Vagina (tissue), 2 donors: ENCODE measurements at regions not wholly inside any gene's neighbourhood (a gene's known extent, or its start where the extent isn't known, plus 50 kb on each side); places are given as distances from the start of the nearest gene placed in this dataset.

Experiments
- DNase-seq, 2 donors: peaks; one replicate each; pipeline ENCODE4 v3.0.0-alpha.2; 2017; ENCODE audit errors: extremely low spot score in 2 of 2
- H3K27ac ChIP-seq: fragments of 200-600 bp; sonication (generic); one replicate; pipeline ENCODE4 v1.5.1; 2019
- H3K27me3 ChIP-seq: fragments of 200-600 bp; sonication (generic); one replicate; pipeline ENCODE4 v1.5.1; 2019
- H3K36me3 ChIP-seq, 2 donors: fragments of 200-600 bp; sonication (generic); one replicate each; pipeline ENCODE4 v1.5.1; 2017 to 2019
- H3K4me1 ChIP-seq: fragments of 200-600 bp; sonication (generic); one replicate; pipeline ENCODE4 v1.5.1; 2019
- H3K4me3 ChIP-seq, 2 donors: fragments of 200-600 bp; sonication (generic); 1 replicate in 1 of 2; 2 replicates in 1 of 2; pipeline ENCODE4 v1.5.1; 2016 to 2019
- H3K9me3 ChIP-seq: fragments of 200-600 bp; sonication (generic); one replicate; pipeline ENCODE4 v1.5.1; 2019
- CTCF ChIP-seq, 3 experiments: fragments of 450-650 bp in 2 of 3; fragments of 200-600 bp in 1 of 3; sonication (generic) in 1 of 3; IDR thresholded peaks; one replicate each; pipeline ENCODE4 v1.5.1; 2017 to 2019; ENCODE audit warnings: antibody characterized with exemption in 3 of 3, mild to moderate bottlenecking in 2 of 3, moderate library complexity in 2 of 3
- POLR2A ChIP-seq, 2 donors: fragments of 450-650 bp; IDR thresholded peaks; one replicate each; pipeline ENCODE4 v1.6.1; 2017; ENCODE audit warnings: antibody characterized with exemption in 2 of 2, mild to moderate bottlenecking in 2 of 2, moderate library complexity in 2 of 2
- POLR2AphosphoS5 ChIP-seq, 2 donors: sonication (generic); formaldehyde crosslinking; IDR thresholded peaks; one replicate each; pipeline ENCODE4 v1.9.0; 2017; ENCODE audit warnings: antibody characterized with exemption in 2 of 2, mild to moderate bottlenecking in 2 of 2, low read depth in 1 of 2; ENCODE audit not compliant: insufficient read depth in 1 of 2
- intact Hi-C: fragments of 100-400 bp; cut with DNase I; formaldehyde crosslinking; loops from one replicate; pipeline ENCODE4 v1.15.1; 2023

- Histone ChIP-seq H3K36me3 (no peaks in the 10 kb centered on the region), H3K4me1 (no peaks in the 10 kb centered on the region), H3K4me3 (no peak overlapping the region), H3K9me3 (no peaks in the 10 kb centered on the region), H3K27me3 (no peaks in the 10 kb centered on the region), H3K27ac (no peak overlapping the region)
- TF ChIP-seq CTCF (IDR thresholded peaks at IDR 0.05) (no peak), POLR2A (IDR thresholded peaks at IDR 0.05) (no peak), POLR2AphosphoS5 (IDR thresholded peaks at IDR 0.05; ENCODE audit: insufficient read depth in 1 of 2, low read depth in 1 of 2) (no peak)
- no peak for DNase-seq
- intact Hi-C loops, result no loop called here
Measured at GRCh38 chr1:172885971-172886370, 164.8 kb downstream of the TNFSF18 start.

DNA sequence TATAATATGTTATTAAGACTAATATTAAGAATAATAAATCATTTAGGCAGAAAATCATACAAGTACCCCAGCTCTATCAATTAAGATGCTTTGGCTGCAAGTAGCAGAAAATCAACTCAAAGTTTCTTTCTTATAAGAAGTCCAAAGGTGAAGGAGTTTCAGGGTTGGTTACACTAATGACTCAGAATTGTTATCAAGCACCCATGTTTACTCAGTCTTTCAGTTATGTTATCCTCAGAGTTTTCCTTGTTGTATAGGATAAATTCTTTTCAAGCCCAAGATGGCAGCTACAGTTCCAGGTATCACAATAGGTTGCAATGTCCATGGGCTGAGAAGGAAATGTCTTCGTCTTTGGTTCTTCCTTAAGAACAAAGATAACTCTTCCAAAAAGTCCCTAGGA is 163.6 kb downstream of the TNFSF18 start:
- H3K27ac ChIP-seq, result no peak overlapping the region
- TF ChIP-seq POLR2AphosphoS5 (IDR thresholded peaks at IDR 0.05; ENCODE audit: insufficient read depth in 1 of 2, low read depth in 1 of 2) (no peak), POLR2A (IDR thresholded peaks at IDR 0.05) (no peak), CTCF (IDR thresholded peaks at IDR 0.05) (no peak)
- H3K4me3 ChIP-seq, result no peak overlapping the region
- H3K4me1 ChIP-seq, result no peaks in the 10 kb centered on the region
- DNase-seq, result no peak
- H3K36me3 ChIP-seq, result no peaks in the 10 kb centered on the region
- intact Hi-C loops, result no loop called here
- H3K27me3 ChIP-seq, result no peaks in the 10 kb centered on the region
- no peaks in the 10 kb centered on the region for H3K9me3 ChIP-seq

- no peaks in the 10 kb centered on the region for H3K36me3 ChIP-seq
- no peak for TF ChIP-seq POLR2A (IDR thresholded peaks at IDR 0.05)
- no peak for TF ChIP-seq POLR2AphosphoS5 (IDR thresholded peaks at IDR 0.05; ENCODE audit: insufficient read depth in 1 of 2, low read depth in 1 of 2)
- TF ChIP-seq CTCF (IDR thresholded peaks at IDR 0.05), result no peak
- H3K4me3 ChIP-seq, result no peak overlapping the region
- H3K27me3 ChIP-seq, result no peaks in the 10 kb centered on the region
- intact Hi-C loops, result no loop called here
- no peak for DNase-seq
- no peak overlapping the region for H3K27ac ChIP-seq
- no peaks in the 10 kb centered on the region for H3K9me3 ChIP-seq
- H3K4me1 ChIP-seq, result no peaks in the 10 kb centered on the region
Measured at GRCh38 chr1:172893146-172893841, 157.4 kb downstream of the TNFSF18 start.

DNA sequence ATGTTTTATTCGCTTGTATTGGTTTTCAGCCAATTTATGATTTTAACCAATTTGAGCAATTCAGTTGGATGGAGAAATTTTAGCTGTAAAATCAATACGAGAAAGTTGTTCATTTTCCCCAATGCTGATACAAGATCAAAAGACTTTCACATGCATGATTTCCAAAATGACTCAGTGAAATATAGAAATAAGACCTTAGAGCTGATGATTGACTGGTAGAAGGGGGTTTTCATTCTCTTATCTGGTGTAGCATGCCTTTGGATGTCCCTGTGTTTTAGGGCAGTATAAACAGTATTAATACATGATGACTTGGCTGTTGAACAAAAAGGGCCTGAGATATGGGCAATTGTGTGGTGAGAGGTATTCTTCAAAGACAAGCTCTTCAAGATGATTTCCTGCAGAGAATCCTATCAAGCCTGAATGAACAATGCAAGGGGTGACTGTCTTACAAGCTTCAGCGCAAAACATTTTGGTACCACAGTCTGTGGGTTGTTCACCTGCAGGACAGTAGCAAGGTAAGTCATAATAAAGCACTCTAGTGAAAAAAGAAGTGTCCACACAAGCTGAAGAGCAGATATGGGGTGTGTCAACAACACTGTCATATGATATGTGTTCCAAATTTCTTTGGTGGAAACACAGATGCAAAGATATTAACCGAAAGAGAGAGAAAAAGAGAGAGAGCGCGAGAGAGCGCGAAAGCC is 156.2 kb downstream of the TNFSF18 start:
- TF ChIP-seq CTCF (IDR thresholded peaks at IDR 0.05), result no peak
- no peak for TF ChIP-seq POLR2A (IDR thresholded peaks at IDR 0.05)
- TF ChIP-seq POLR2AphosphoS5 (IDR thresholded peaks at IDR 0.05; ENCODE audit: insufficient read depth in 1 of 2, low read depth in 1 of 2), result no peak
- no peaks in the 10 kb centered on the region for H3K36me3 ChIP-seq
- no peaks in the 10 kb centered on the region for H3K9me3 ChIP-seq
- no peaks in the 10 kb centered on the region for H3K4me1 ChIP-seq
- H3K27ac ChIP-seq, result no peak overlapping the region
- H3K27me3 ChIP-seq, result no peaks in the 10 kb centered on the region
- intact Hi-C loops, result no loop called here
- no peak overlapping the region for H3K4me3 ChIP-seq
- no peak for DNase-seq

DNA sequence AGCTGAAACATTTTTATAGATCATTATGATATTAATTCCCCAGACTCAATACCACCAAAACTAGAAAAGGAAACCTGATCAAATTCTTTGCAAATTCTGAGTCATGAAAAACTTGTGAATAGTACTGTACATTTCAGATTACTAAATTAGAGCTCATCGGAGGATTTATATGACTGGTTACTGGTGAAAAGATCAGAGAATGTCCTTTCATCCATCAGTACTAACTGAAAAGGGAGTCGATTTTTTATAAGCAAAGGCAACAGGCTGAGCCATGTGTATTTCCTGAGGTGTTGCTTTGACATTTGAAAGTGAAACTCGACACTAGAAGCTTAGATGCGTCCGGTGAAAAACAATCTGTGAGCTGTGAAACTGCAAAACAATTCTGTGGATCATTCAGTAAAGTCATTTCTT is 155.7 kb downstream of the TNFSF18 start:
- TF ChIP-seq POLR2AphosphoS5 (IDR thresholded peaks at IDR 0.05; ENCODE audit: insufficient read depth in 1 of 2, low read depth in 1 of 2) (peak in 1 of 2 donors; percentile 15), CTCF (IDR thresholded peaks at IDR 0.05) (no peak), POLR2A (IDR thresholded peaks at IDR 0.05) (no peak)
- no peak for DNase-seq
- Histone ChIP-seq H3K36me3 (no peaks in the 10 kb centered on the region), H3K27me3 (no peaks in the 10 kb centered on the region), H3K4me1 (no peaks in the 10 kb centered on the region), H3K27ac (no peak overlapping the region), H3K9me3 (no peaks in the 10 kb centered on the region), H3K4me3 (no peak overlapping the region)
- intact Hi-C loops, result no loop called here
